ENCODE measurements at regions not wholly inside any gene's neighbourhood (a gene's known extent, or its start where the extent isn't known, plus 50 kb on each side); places are given as distances from the start of the nearest gene placed in this dataset.
"Not testable (repeated sequence)": the region's sequence is repeated elsewhere in the genome, so short reads cannot be mapped to it uniquely, and the experiment has no call there.

DNA sequence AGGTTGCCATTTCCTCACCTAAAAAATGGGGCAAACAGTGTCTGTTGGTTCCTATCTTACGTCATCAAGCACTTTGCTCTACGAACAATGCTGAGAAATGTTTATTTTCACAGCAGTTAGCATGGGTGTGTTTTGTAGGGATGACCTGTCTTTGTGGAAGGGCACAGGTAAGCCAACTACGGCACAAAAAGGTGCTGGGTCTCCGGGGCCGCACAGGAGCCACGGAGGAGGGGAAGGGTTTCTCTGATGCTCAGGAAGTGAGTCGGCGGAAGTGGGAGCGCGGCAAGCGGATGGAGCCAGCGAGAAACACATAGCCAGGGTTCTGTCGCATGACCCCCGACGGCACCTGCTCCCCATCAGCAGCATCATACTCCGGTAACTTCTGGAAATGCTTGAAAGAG is 65.6 kb upstream of the TCL1B start:
- TF ChIP-seq, protein P1, sequence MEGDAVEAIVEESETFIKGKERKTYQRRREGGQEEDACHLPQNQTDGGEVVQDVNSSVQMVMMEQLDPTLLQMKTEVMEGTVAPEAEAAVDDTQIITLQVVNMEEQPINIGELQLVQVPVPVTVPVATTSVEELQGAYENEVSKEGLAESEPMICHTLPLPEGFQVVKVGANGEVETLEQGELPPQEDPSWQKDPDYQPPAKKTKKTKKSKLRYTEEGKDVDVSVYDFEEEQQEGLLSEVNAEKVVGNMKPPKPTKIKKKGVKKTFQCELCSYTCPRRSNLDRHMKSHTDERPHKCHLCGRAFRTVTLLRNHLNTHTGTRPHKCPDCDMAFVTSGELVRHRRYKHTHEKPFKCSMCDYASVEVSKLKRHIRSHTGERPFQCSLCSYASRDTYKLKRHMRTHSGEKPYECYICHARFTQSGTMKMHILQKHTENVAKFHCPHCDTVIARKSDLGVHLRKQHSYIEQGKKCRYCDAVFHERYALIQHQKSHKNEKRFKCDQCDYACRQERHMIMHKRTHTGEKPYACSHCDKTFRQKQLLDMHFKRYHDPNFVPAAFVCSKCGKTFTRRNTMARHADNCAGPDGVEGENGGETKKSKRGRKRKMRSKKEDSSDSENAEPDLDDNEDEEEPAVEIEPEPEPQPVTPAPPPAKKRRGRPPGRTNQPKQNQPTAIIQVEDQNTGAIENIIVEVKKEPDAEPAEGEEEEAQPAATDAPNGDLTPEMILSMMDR (IDR thresholded peaks at IDR 0.05): no peak
- Histone ChIP-seq H3K27ac (ENCODE audit: low read depth in 1 of 2, low read length in 2 of 2) (no peak overlapping the region), H3K4me1 (ENCODE audit: control insufficient read depth in 1 of 2, insufficient read depth in 2 of 2, low read length in 2 of 2) (no peaks in the 10 kb centered on the region), H3K4me3 (replicated peaks in 1 of 3; ENCODE audit: low read depth in 2 of 3, low read length in 3 of 3) (no peak overlapping the region), H3K27me3 (ENCODE audit: control insufficient read depth in 2 of 2, insufficient read depth in 2 of 2, low read length in 2 of 2) (no peaks in the 10 kb centered on the region), H2AFZ (ENCODE audit: insufficient read depth, low read depth, low read length, poor library complexity, severe bottlenecking) (no peak overlapping the region), H3K9ac (ENCODE audit: insufficient read depth, low read length, poor library complexity, severe bottlenecking) (no peak overlapping the region), H3K4me2 (replicated peaks; ENCODE audit: extremely low read depth, low read length, poor library complexity, severe bottlenecking) (no peak overlapping the region), H4K20me1 (ENCODE audit: insufficient read depth, low read length) (no peaks in the 10 kb centered on the region), H3K79me2 (ENCODE audit: insufficient read depth, low read length) (no peaks in the 10 kb centered on the region), H3K36me3 (replicated peaks in 1 of 2; ENCODE audit: control insufficient read depth in 1 of 2, insufficient read depth in 2 of 2, low read length in 2 of 2) (no peaks in the 10 kb centered on the region), H3K9me3 (replicated peaks in 1 of 2; ENCODE audit: control insufficient read depth in 1 of 2, insufficient read depth in 1 of 2, low read length in 2 of 2) (peaks cover 0 to 5% of the 10 kb centered on the region in 2 donors)
- Mint-ChIP-seq H3K9me3 (peaks cover 0 to 13% (median 5%) of the 10 kb centered on the region in 7 donors), H3K27ac (no peak overlapping the region), H3K4me1 (no peaks in the 10 kb centered on the region), H3K27me3 (ENCODE audit: low read depth in 3 of 3) (peaks cover 2 to 6% (median 3%) of the 10 kb centered on the region in 3 donors), H3K36me3 (no peaks in the 10 kb centered on the region), H3K4me3 (no peak overlapping the region)
- 74% methylated on average over 14 of the region's 16 CpGs for WGBS (ENCODE audit: insufficient coverage)
- no peak for DNase-seq
- intact Hi-C loops (cut with micrococcal nuclease): no loop called here

DNA sequence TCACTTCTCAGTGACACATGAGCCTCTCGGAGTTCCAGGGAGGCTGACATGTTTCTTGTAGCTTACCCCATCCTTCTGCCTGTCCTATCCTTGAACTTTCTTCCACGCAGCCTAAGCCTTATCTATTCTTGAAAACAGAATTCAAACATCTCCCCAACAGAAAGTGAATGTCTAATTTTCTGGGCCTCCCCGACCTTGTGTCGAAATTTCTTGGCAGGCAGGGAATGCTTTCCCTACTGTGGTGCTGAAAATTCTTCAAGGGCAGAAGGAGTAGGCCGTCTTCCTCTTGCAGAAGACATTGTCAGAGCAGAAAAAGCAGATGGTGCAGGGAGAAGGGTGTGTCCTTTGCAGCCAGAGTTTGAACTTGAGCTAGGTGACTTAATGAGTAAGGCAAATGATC is 63.0 kb upstream of the TCL1B start:
- Histone ChIP-seq H3K79me2 (ENCODE audit: insufficient read depth, low read length) (no peaks in the 10 kb centered on the region), H2AFZ (ENCODE audit: insufficient read depth, low read depth, low read length, poor library complexity, severe bottlenecking) (no peak overlapping the region), H3K9me3 (replicated peaks in 1 of 2; ENCODE audit: control insufficient read depth in 1 of 2, insufficient read depth in 1 of 2, low read length in 2 of 2) (peaks cover 0 to 5% of the 10 kb centered on the region in 2 donors), H3K27me3 (ENCODE audit: control insufficient read depth in 2 of 2, insufficient read depth in 2 of 2, low read length in 2 of 2) (no peaks in the 10 kb centered on the region), H3K4me2 (replicated peaks; ENCODE audit: extremely low read depth, low read length, poor library complexity, severe bottlenecking) (no peak overlapping the region), H3K36me3 (replicated peaks in 1 of 2; ENCODE audit: control insufficient read depth in 1 of 2, insufficient read depth in 2 of 2, low read length in 2 of 2) (no peaks in the 10 kb centered on the region), H3K9ac (ENCODE audit: insufficient read depth, low read length, poor library complexity, severe bottlenecking) (no peak overlapping the region), H4K20me1 (ENCODE audit: insufficient read depth, low read length) (no peaks in the 10 kb centered on the region), H3K4me3 (replicated peaks in 1 of 3; ENCODE audit: low read depth in 2 of 3, low read length in 3 of 3) (no peak overlapping the region), H3K27ac (ENCODE audit: low read depth in 1 of 2, low read length in 2 of 2) (no peak overlapping the region), H3K4me1 (ENCODE audit: control insufficient read depth in 1 of 2, insufficient read depth in 2 of 2, low read length in 2 of 2) (no peaks in the 10 kb centered on the region)
- WGBS (ENCODE audit: insufficient coverage): 78% methylated on average over 3 of the region's 5 CpGs
- Mint-ChIP-seq H3K4me3 (no peak overlapping the region), H3K27ac (no peak overlapping the region), H3K4me1 (no peaks in the 10 kb centered on the region), H3K36me3 (no peaks in the 10 kb centered on the region), H3K27me3 (ENCODE audit: low read depth in 3 of 3) (peaks cover 0 to 3% (median 3%) of the 10 kb centered on the region in 3 donors), H3K9me3 (peaks cover 0 to 10% (median 5%) of the 10 kb centered on the region in 7 donors)
- TF ChIP-seq, protein P1 (IDR thresholded peaks at IDR 0.05): no peak
- DNase-seq: no peak
- intact Hi-C loops (cut with micrococcal nuclease): no loop called here

DNA sequence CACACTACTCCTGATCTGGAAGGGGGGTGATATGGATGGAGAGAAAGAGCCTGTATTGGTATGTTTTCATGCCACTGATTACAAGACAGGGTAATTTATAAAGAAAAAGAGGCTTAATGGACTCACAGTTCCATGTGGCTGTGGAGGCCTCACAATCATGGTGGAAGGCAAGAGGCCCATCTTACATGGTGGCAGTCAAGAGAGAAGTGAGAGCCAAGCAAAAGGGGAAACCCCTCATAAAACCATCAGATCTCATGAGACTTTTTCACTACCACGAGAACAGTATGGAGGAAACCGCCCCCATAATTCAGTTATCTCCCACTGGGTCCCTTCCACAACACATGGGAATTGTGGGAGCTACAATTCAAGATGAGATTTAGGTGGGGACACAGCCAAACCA is 60.5 kb upstream of the TCL1B start:
- H3K9ac ChIP-seq (ENCODE audit: insufficient read depth, low read length, poor library complexity, severe bottlenecking); H3K4me3 ChIP-seq (replicated peaks in 1 of 3; ENCODE audit: low read depth in 2 of 3, low read length in 3 of 3); H3K27me3 Mint-ChIP-seq (ENCODE audit: low read depth in 3 of 3); H3K36me3 ChIP-seq (replicated peaks in 1 of 2; ENCODE audit: control insufficient read depth in 1 of 2, insufficient read depth in 2 of 2, low read length in 2 of 2); H3K4me3 Mint-ChIP-seq; H3K4me1 Mint-ChIP-seq; H3K27ac ChIP-seq (ENCODE audit: low read depth in 1 of 2, low read length in 2 of 2); H3K79me2 ChIP-seq (ENCODE audit: insufficient read depth, low read length); H4K20me1 ChIP-seq (ENCODE audit: insufficient read depth, low read length); H2AFZ ChIP-seq (ENCODE audit: insufficient read depth, low read depth, low read length, poor library complexity, severe bottlenecking); H3K9me3 ChIP-seq (replicated peaks in 1 of 2; ENCODE audit: control insufficient read depth in 1 of 2, insufficient read depth in 1 of 2, low read length in 2 of 2); H3K4me2 ChIP-seq (replicated peaks; ENCODE audit: extremely low read depth, low read length, poor library complexity, severe bottlenecking); H3K36me3 Mint-ChIP-seq; DNase-seq; H3K27me3 ChIP-seq (ENCODE audit: control insufficient read depth in 2 of 2, insufficient read depth in 2 of 2, low read length in 2 of 2); H3K27ac Mint-ChIP-seq; intact Hi-C loops (cut with micrococcal nuclease); H3K4me1 ChIP-seq (ENCODE audit: control insufficient read depth in 1 of 2, insufficient read depth in 2 of 2, low read length in 2 of 2): not testable (repeated sequence)
- H3K9me3 Mint-ChIP-seq: peaks cover 0 to 12% (median 3%) of the 10 kb centered on the region in 7 donors
- no CpG with 5 or more reads among the region's 2 CpGs for WGBS (ENCODE audit: insufficient coverage)
